ENCODE measurements at regions not wholly inside any gene's neighbourhood (a gene's known extent, or its start where the extent isn't known, plus 50 kb on each side); places are given as distances from the start of the nearest gene placed in this dataset.

GRCh38 chr2:203805486-203805838, 62.1 kb upstream of the CTLA4 start:
- no peak for TF ChIP-seq CTCF (IDR thresholded peaks at IDR 0.05; ENCODE audit: borderline replicate concordance, control extremely low read depth, extremely low read depth, insufficient read depth, missing control alignments)
- DNase-seq (ENCODE audit: low spot score), result no peak
- in situ Hi-C loops (cut with MboI; ENCODE audit: low sequenced_read_pairs, unreplicated experiment), result loop anchor here (25.0 kb wide), 1 partner anchor 568 kb away; the partner anchor contains the start of gene CYP20A1

- TF ChIP-seq CTCF (IDR thresholded peaks at IDR 0.05; ENCODE audit: borderline replicate concordance, control extremely low read depth, extremely low read depth, insufficient read depth, missing control alignments), result no peak
- in situ Hi-C loops (cut with MboI; ENCODE audit: low sequenced_read_pairs, unreplicated experiment), result loop anchor here (25.0 kb wide), 1 partner anchor 569 kb away; the partner anchor contains the start of gene CYP20A1
- no peak for DNase-seq (ENCODE audit: low spot score)
Observed at GRCh38 chr2:203806761-203807160, 60.8 kb upstream of the CTLA4 start.

GRCh38 chr2:203808046-203808750, 59.4 kb upstream of the CTLA4 start:
- in situ Hi-C loops (cut with MboI; ENCODE audit: low sequenced_read_pairs, unreplicated experiment), result loop anchor here (25.0 kb wide), 1 partner anchor 571 kb away; the partner anchor contains the start of gene CYP20A1
- no peak for TF ChIP-seq CTCF (IDR thresholded peaks at IDR 0.05; ENCODE audit: borderline replicate concordance, control extremely low read depth, extremely low read depth, insufficient read depth, missing control alignments)
- DNase-seq (ENCODE audit: low spot score), result no peak

- DNase-seq (ENCODE audit: low spot score), result no peak
- in situ Hi-C loops (cut with MboI; ENCODE audit: low sequenced_read_pairs, unreplicated experiment), result loop anchor here (25.0 kb wide), 1 partner anchor 572 kb away; the partner anchor contains the start of gene CYP20A1
- no peak for TF ChIP-seq CTCF (IDR thresholded peaks at IDR 0.05; ENCODE audit: borderline replicate concordance, control extremely low read depth, extremely low read depth, insufficient read depth, missing control alignments)
Observed at GRCh38 chr2:203809084-203809521, 58.5 kb upstream of the CTLA4 start.

- TF ChIP-seq CTCF (IDR thresholded peaks at IDR 0.05; ENCODE audit: borderline replicate concordance, control extremely low read depth, extremely low read depth, insufficient read depth, missing control alignments), result no peak
- DNase-seq (ENCODE audit: low spot score), result no peak
- in situ Hi-C loops (cut with MboI; ENCODE audit: low sequenced_read_pairs, unreplicated experiment), result loop anchor here (5.0 to 25.0 kb wide), 2 partner anchors 328 to 573 kb away; partner anchors contain the start of gene CYP20A1
Observed at GRCh38 chr2:203809991-203810510, 57.5 kb upstream of the CTLA4 start.

- no peak for TF ChIP-seq CTCF (IDR thresholded peaks at IDR 0.05; ENCODE audit: borderline replicate concordance, control extremely low read depth, extremely low read depth, insufficient read depth, missing control alignments)
- DNase-seq (ENCODE audit: low spot score), result no peak
- in situ Hi-C loops (cut with MboI; ENCODE audit: low sequenced_read_pairs, unreplicated experiment), result loop anchor here (5.0 to 25.0 kb wide), 2 partner anchors 329 to 574 kb away; partner anchors contain the start of gene CYP20A1
Observed at GRCh38 chr2:203811491-203812221, 55.9 kb upstream of the CTLA4 start.

Measured in GM13976 (cell line).